Adrenal gland (tissue), 9 donors: ENCODE measurements at regions not wholly inside any gene's neighbourhood (a gene's known extent, or its start where the extent isn't known, plus 50 kb on each side); places are given as distances from the start of the nearest gene placed in this dataset.
"Not testable (repeated sequence)": the region's sequence is repeated elsewhere in the genome, so short reads cannot be mapped to it uniquely, and the experiment has no call there.

Source experiments
- DNase-seq, 7 donors: peaks; one replicate each; pipeline ENCODE4 v3.0.0-alpha.2; 2019 to 2020
- H3K27ac ChIP-seq, 5 donors: fragments of 200-600 bp; sonication (generic) in 4 of 5; 1 replicate in 3 of 5; 2 replicates in 2 of 5; pipeline versions ENCODE4 v1.5.1 to v1.8.0; 2016 to 2020; ENCODE audit warnings: mild to moderate bottlenecking in 1 of 5
- H3K27me3 ChIP-seq: fragments of 200-600 bp; 2 replicates; pipeline ENCODE4 v1.8.0; 2021
- H3K36me3 ChIP-seq, 2 donors: fragments of 200-600 bp; replicated peaks in 1 of 2; 1 replicate in 1 of 2; 2 replicates in 1 of 2; pipeline versions ENCODE4 v1.5.1 to v1.8.0; 2018 to 2022
- H3K4me1 ChIP-seq, 2 donors: fragments of 200-600 bp; replicated peaks in 1 of 2; 1 replicate in 1 of 2; 2 replicates in 1 of 2; pipeline versions ENCODE4 v1.5.1 to v1.8.0; 2018 to 2021
- H3K4me3 ChIP-seq, 4 donors: fragments of 200-600 bp; sonication (generic) in 3 of 4; one replicate each; pipeline ENCODE4 v1.5.1; 2016 to 2018
- H3K9me3 ChIP-seq, 3 donors: fragments of 200-600 bp; sonication (generic) in 1 of 3; replicated peaks in 1 of 3; 1 replicate in 2 of 3; 2 replicates in 1 of 3; pipeline versions ENCODE4 v1.5.1 to v1.8.0; 2016 to 2021
- POLR2A ChIP-seq, 2 donors: fragments of 450-650 bp; IDR thresholded peaks; one replicate each; pipeline ENCODE4 v1.6.1; 2017; ENCODE audit warnings: antibody characterized with exemption in 2 of 2, mild to moderate bottlenecking in 2 of 2, moderate library complexity in 1 of 2
- WGBS, 4 donors: extraction: QIAGEN DNeasy Blood & Tissue Kit in 2 of 4; methylation state at CpG; one replicate each; pipeline versions ENCODE4 v1.1.5 to v1.1.7; 2013 to 2017; 5-methylcytosine and 5-hydroxymethylcytosine counted together
- intact Hi-C, 2 donors: fragments of 100-400 bp; cut with DNase I; formaldehyde crosslinking; loops; one replicate each; pipeline versions ENCODE4 v1.14.1 to v1.15.0; 2022 to 2023
- TF ChIP-seq, protein P1 (sequence below), 6 experiments: fragments of 450-650 bp in 4 of 6; fragments of 200-600 bp in 2 of 6; sonication (generic) in 1 of 6; IDR thresholded peaks; 1 replicate in 5 of 6; 2 replicates in 1 of 6; pipeline versions ENCODE4 v1.5.1 to v1.8.0; 2016 to 2021; ENCODE audit warnings: antibody characterized with exemption in 6 of 6, mild to moderate bottlenecking in 2 of 6, moderate library complexity in 1 of 6
- donor health status: healthy with polysubstance abuse.
- donor health status: Bipolar disorder and iron deficiency.
- donor health status: DM: yes; HTN: yes; CAD: no.
- donor health status: DM: no; HTN: no; CAD: no.
- donor health status: DM: no; HTN: no; CAD: no.

DNA sequence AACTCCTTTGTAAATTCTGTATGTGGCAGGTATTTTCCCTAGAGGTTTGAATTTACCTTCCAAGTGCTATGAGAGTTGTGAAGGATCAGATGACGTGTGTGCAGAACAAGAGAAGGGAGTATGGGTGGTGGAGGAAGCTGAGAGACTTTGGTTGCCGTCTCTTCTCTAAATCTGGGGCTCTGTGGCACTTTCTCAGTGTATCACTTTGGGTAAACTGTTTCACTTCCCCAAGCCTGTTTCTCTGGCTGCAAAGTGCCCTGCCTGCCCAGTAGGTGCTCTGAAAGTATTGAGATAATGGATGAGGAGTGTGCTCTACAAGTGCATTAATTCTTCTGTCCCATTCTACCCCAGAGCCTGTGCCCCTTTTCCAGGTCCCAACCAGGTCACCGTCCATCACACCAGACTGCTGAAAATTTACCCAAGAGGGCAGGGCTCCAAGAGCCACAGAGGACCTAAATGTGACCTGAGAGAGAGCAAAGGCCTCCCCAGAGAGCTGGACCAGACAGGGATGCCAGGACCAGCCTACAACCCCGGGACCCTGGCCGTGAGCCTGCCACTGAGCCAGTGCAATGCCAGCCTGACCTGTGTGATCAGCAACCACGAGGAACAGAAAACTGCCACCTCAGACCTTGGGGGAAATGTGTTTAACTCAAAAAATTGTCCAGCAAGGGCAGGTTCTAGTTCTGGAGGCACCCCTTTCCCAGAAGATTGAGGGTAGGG lies 131.6 kb upstream of the ETV3 start:
- no peak for DNase-seq
- H3K36me3 ChIP-seq: no peaks in the 10 kb centered on the region
- 45 to 62% (median 51%) methylated on average over 5 to 6 of the region's 6 CpGs for WGBS, 4 donors
- intact Hi-C loops: no loop called here
- TF ChIP-seq, protein P1, sequence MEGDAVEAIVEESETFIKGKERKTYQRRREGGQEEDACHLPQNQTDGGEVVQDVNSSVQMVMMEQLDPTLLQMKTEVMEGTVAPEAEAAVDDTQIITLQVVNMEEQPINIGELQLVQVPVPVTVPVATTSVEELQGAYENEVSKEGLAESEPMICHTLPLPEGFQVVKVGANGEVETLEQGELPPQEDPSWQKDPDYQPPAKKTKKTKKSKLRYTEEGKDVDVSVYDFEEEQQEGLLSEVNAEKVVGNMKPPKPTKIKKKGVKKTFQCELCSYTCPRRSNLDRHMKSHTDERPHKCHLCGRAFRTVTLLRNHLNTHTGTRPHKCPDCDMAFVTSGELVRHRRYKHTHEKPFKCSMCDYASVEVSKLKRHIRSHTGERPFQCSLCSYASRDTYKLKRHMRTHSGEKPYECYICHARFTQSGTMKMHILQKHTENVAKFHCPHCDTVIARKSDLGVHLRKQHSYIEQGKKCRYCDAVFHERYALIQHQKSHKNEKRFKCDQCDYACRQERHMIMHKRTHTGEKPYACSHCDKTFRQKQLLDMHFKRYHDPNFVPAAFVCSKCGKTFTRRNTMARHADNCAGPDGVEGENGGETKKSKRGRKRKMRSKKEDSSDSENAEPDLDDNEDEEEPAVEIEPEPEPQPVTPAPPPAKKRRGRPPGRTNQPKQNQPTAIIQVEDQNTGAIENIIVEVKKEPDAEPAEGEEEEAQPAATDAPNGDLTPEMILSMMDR (IDR thresholded peaks at IDR 0.05): no peak
- no peak for TF ChIP-seq POLR2A (IDR thresholded peaks at IDR 0.05)
- H3K9me3 ChIP-seq: no peaks in the 10 kb centered on the region
- H3K27ac ChIP-seq: no peak overlapping the region
- H3K4me3 ChIP-seq: no peak overlapping the region
- H3K4me1 ChIP-seq: no peaks in the 10 kb centered on the region
- no peaks in the 10 kb centered on the region for H3K27me3 ChIP-seq

DNA sequence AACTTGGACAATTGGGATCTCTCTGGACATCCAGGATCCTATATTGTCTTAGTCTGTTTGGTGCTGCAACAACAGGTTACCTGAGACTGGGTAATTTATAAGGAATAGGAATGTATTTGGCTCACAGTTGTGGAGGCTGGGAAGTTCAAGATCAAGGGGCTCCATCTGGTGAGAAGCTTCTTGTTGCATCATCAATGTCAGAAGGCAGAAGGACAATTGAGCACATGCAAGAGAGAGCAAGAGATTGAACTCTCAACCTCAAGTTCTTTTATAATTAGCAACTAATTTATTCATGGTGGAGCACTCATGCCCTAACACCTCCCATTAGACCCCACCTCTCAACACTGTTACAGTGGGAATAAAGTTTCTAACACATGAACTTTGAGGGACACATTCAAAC lies 124.7 kb upstream of the ETV3 start:
- DNase-seq: no peak
- intact Hi-C loops: no loop called here
- H3K27ac ChIP-seq: no peak overlapping the region
- H3K9me3 ChIP-seq: no peaks in the 10 kb centered on the region
- no peaks in the 10 kb centered on the region for H3K36me3 ChIP-seq
- TF ChIP-seq, protein P1 (IDR thresholded peaks at IDR 0.05): no peak
- TF ChIP-seq POLR2A (IDR thresholded peaks at IDR 0.05): no peak
- no peaks in the 10 kb centered on the region for H3K4me1 ChIP-seq
- H3K27me3 ChIP-seq: no peaks in the 10 kb centered on the region
- H3K4me3 ChIP-seq: no peak overlapping the region

DNA sequence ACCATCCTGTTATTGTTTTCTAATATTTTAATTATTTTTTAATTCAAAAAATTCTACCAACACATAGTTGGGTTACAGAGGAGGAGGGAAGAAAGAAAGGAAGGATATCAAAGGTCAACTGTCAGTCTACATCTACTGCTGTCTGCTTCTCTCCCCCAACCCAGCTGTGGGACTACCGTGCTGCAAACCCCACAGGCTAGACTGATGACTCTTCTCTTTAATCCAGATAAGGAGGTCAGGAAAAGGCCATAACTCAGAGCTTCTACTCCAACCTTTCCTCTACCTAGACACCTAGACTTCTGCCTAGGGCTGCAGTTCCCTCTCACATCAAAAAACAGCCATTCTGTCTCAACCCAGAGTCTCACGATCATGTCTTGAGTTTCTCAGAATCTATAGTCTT lies 124.2 kb upstream of the ETV3 start:
- DNase-seq: no peak
- intact Hi-C loops: no loop called here
- TF ChIP-seq, protein P1 (IDR thresholded peaks at IDR 0.05): no peak
- TF ChIP-seq POLR2A (IDR thresholded peaks at IDR 0.05): no peak
- Histone ChIP-seq H3K4me3 (no peak overlapping the region), H3K27ac (no peak overlapping the region), H3K9me3 (no peaks in the 10 kb centered on the region), H3K36me3 (no peaks in the 10 kb centered on the region), H3K4me1 (no peaks in the 10 kb centered on the region), H3K27me3 (no peaks in the 10 kb centered on the region)
- WGBS, 4 donors: 28 to 40% (median 33%) methylated on average over 2 of the region's 2 CpGs

DNA sequence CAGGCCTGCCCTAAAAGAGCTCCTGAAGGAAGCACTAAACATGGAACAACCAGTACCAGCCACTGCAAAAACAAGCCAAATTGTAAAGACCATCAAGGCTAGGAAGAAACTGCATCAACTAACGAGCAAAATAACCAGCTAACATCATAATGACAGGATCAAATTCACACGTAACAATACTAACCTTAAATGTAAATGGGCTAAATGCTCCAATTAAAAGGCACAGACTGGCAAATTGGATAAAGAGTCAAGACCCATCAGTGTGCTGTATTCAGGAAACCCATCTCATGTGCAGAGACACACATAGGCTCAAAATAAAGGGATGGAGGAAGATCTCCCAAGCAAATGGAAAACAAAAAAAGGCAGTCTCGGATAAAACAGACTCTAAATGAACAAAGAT lies 117.7 kb upstream of the ETV3 start:
- H3K27ac ChIP-seq, DNase-seq, H3K4me3 ChIP-seq, H3K4me1 ChIP-seq, H3K9me3 ChIP-seq, H3K36me3 ChIP-seq, intact Hi-C loops, H3K27me3 ChIP-seq: not testable (repeated sequence)
- 51 to 70% (median 59%) methylated on average over 2 to 3 of the region's 3 CpGs for WGBS, 4 donors

DNA sequence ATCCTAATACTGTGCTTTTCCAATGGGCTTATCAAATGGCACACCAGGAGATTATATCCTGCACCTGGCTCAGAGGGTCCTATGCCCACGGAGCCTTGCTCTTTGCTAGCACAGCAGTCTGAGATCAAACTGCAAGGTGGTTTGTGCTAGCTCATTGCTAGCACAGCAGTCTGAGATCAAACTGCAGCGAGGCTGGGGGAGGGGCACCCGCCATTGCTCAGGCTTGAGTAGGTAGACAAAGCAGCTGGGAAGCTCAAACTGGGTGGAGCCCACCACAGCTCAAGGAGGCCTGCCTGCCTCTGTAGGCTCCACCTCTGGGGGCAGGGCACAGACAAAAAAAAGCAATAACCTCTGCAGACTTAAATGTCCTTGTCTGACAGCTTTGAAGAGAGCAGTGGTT lies 116.0 kb upstream of the ETV3 start:
- H3K4me3 ChIP-seq, intact Hi-C loops, H3K36me3 ChIP-seq, H3K4me1 ChIP-seq, H3K9me3 ChIP-seq, H3K27ac ChIP-seq, DNase-seq, H3K27me3 ChIP-seq: not testable (repeated sequence)
- 71 to 93% (median 72%) methylated on average over 2 to 3 of the region's 3 CpGs for WGBS, 4 donors
